ENCODE measurements at regions not wholly inside any gene's neighbourhood (a gene's known extent, or its start where the extent isn't known, plus 50 kb on each side); places are given as distances from the start of the nearest gene placed in this dataset.
"Not testable (repeated sequence)": the region's sequence is repeated elsewhere in the genome, so short reads cannot be mapped to it uniquely, and the experiment has no call there.

GRCh38 chr5:85868070-85868469 lies 749.7 kb upstream of the COX7C start:
- DNase-seq: no peak

GRCh38 chr5:85893996-85894395 lies 723.7 kb upstream of the COX7C start:
- DNase-seq: no peak

GRCh38 chr5:85896514-85896913 lies 721.2 kb upstream of the COX7C start:
- no peak for DNase-seq

GRCh38 chr5:85906460-85906859 lies 711.3 kb upstream of the COX7C start:
- no peak for DNase-seq

DNA sequence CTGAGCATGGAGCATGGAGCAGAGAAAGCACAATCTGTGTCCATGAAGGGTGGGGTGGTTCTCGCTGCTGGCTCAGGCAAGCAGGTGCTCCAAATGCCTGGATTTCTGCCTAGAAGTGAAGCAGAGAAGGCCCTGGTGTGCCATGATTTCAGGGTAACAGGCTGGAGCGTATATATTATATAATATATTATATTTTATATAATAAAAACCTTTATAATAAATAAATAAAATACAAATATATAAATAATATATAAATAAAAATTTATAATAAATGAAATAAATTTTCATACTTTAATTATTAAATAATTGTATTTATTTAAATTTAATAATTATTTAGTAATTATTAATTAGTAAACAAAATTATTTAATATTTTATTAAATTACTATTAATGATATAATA lies 707.4 kb upstream of the COX7C start:
- DNase-seq: no peak

DNA sequence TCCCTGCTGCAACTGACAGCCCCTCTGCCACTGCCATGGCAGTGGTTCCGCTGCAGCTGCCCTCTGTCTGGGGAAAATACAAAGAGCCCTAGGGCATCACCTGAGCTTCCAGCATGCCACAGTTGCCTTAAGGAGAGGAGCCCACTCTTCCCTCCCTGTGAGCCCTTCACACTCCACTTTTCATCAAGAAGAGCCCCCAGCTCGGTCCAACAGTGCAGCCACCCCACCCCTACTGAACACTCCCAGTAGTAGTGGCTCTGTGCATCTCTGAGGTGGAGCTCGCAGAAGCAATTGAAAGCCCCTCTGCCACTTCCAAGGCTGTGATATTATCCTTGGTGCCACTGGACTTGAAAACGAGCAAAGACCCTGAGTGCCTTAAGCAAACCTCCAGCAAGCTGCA lies 696.8 kb upstream of the COX7C start:
- no peak for DNase-seq

- DNase-seq: no peak
Measured at GRCh38 chr5:85921590-85921989, 696.2 kb upstream of the COX7C start.

DNA sequence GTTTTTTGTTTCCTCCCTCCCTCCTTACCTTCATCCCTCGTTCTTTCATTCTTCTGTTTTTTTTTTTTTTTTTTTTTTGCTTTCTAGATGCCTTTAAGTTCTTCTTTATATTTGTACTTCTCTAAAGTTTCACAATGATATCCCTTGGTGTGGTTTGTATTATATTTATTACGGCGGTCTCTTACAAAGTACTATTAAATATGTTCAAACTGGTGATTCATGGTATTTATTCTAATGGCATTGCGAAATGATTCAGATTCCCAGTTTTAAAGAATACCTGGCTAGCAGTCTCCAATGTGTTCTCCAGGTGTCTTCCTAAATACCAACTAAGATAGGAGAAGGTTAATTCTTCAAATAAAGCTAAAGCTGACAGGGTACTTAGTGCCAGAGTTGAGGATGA lies 690.1 kb upstream of the COX7C start:
- no peak for DNase-seq

DNA sequence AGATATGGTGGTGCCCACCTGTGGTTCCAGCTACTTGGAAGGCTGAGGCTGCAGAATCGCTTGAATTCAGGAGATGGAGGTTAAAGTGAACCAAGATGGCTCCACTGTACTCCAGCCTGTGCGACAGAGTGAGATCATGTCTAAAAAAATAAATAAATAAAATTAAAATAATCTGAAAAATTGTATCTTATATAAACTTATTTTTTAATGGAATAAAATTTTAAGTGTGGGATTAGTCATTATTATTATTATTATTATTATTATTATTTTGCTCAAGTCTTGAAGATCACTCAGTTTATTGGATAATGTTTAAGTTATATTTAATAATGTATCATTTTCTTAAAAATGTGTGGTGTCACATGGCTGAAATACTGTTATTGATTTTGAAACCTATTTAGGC lies 688.0 kb upstream of the COX7C start:
- no peak for DNase-seq

DNA sequence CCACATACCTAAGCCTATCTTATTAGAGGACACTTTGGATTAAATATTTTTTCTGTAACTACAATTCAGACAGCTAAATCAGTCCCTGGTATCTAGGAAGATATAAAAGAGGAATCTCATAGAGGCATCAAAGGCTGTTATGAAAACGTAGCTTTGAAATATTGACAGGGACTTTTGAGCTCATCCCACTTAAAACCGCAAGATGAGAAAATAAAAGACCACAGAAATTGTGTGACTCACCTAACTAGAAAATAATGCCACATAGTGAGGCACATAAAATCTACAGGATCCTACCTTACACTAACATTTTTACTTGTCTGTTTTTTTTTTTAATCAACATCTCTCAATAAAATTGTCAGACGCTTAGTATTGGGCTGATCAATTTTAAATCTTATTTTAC lies 686.5 kb upstream of the COX7C start:
- DNase-seq: no peak

DNA sequence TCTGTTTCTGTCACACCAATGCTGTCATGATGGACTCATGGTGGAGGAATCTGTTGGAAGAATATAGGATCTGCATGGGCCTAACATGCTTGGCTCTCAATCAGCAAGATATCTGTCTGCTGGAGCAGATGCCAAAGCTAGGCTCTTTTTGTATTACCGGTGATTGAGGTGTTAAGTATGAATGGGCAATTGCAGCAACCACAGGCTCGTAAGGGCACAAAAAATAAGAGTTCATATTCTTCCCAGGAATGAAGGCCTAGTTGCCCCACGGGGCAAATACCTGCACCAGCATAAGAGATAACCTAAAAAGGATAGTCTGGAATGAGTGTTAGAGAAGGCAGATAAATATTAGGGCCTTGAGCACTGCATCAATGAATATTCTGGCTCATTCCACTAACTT lies 679.5 kb upstream of the COX7C start:
- no peak for DNase-seq

- DNase-seq: no peak
Measured at GRCh38 chr5:85951707-85952210, 666.0 kb upstream of the COX7C start.

- no peak for DNase-seq
Measured at GRCh38 chr5:85952680-85953079, 665.1 kb upstream of the COX7C start.

DNA sequence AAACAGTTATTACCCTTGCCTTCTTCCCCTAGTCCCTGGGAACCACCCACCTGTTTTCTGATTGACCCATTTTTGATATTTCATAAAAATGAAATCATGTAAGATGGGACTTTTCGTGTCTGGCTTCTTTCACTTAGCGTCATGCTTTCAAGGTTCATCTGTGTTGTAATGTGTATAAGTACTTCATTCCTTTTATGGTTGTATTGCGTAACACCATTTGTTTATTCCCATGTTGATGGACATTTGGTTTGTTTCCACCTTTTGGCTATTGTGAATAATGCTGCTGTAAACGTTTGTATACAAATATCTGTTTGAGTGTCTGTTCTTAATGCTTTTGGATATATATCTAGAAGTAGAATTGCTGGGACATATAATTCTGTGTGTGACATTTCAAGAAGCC lies 650.1 kb upstream of the COX7C start:
- no peak for DNase-seq

GRCh38 chr5:85972539-85972938 lies 645.2 kb upstream of the COX7C start:
- no peak for DNase-seq

GRCh38 chr5:85985167-85985566 lies 632.6 kb upstream of the COX7C start:
- DNase-seq: no peak

DNA sequence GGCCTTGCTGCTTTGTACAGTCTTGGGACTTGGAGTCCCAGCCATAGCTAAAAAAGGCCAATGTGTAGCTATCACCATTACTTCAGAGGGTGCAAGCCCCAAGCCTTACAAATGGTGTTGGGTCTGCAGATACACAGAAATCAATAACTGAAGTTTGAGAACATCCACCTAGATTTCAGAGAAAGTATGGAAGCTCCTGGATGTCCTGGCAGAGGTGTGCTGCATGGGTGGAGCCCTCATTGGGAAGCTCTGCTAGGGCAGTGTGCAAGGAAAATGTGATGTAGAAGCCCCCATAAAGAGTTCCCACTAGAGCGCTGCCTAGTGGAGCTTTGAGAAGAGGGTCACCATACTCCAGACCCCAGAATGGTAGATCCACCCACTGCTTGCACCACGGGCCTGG lies 626.7 kb upstream of the COX7C start:
- DNase-seq: no peak

DNA sequence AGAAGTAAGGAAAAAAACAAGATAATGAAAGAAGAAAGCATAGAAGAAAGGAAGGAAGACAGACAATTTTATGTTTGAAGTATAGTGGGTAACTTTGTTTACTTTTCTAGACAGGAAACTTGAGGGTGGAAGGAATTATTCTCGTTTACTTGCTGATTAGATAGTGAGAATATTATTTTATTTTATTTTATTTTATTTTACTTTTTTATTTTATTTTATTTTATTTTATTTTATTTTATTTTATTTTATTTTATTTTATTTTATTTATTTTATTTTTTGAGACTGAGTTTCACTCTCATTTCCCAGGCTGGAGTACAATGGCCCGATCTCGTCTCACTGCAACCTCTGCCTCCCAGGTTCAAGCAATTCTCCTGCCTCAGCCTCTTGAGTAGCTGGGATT lies 623.1 kb upstream of the COX7C start:
- not testable (repeated sequence) for DNase-seq

GRCh38 chr5:85998656-85999055 lies 619.1 kb upstream of the COX7C start:
- DNase-seq: no peak

DNA sequence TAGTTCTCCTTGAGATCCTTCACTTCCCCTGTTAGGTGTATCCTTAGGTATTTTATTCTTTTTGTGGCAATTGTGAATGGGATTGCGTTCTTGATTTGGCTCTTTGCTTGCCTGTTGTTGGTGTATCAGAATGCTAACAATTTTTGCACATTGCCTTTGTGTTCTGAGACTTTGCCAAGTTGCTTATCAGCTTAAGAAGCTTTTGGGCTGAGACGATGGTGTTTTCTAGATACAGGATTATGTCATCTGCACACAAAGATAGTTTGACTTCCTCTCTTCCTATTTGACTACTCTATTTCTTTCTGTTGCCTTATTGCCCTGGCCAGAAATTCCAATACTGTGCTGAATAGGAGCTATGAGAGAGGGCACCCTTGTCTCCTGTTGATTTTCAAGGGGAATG lies 609.4 kb upstream of the COX7C start:
- no peak for DNase-seq

DNA sequence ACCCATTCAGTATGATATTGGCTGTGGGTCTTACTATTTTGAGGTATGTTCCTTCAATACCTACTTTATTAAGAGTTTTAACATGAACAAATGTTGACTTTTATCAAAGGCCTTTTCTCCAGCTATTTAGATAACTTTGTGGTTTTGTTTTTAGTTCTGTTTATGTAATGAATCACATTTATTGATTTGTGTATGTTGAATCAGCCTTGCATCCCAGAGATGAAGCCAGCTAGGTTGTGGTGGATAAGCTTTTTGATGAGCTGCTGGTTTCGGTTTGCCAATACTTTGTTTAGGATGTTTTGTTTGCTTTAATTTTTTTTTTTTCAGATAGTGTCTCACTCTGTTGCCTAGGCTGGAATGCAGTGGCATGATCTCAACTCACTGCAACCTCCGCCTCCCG lies 609.0 kb upstream of the COX7C start:
- no peak for DNase-seq

DNA sequence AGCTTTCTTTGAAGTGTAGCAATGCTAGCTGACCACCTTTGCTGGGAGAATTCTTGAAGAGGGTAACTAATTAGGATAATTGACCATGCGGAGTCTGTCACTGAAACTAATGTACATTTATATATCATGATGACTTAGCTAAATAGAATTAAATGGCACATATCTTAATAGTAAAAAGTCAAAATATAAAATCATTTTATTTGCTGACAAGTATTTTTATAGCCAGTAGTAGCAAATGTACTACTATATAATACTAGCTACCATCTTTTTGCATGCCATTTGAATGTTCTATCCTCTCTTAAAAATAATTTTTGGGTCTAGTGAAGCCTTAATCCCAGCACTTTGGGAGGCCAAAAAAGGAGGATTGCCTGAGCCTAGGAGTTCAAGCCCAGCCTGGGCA lies 605.8 kb upstream of the COX7C start:
- no peak for DNase-seq

- DNase-seq: no peak
Measured at GRCh38 chr5:86029308-86029707, 588.4 kb upstream of the COX7C start.

DNA sequence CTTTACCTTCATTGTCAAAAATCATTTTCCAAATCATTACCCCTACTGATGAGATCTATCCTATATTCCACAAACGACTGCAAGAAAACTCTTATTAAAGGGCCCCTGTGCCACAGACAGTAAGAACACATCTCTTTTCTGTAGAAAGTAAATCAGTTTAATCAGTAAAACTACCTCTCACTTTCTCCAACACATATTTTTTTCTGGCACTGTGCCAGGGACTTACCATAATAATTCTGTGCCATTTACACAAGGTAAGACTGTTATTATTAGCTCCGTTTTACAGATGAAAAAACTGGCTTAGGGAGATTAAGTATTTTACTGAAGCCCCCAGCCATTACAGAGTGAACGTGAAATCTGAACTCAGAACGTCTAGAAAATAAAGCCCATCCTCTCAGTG lies 587.0 kb upstream of the COX7C start:
- no peak for DNase-seq

- no peak for DNase-seq
Measured at GRCh38 chr5:86038566-86038965, 579.2 kb upstream of the COX7C start.

- DNase-seq: no peak
Measured at GRCh38 chr5:86039351-86039750, 578.4 kb upstream of the COX7C start.
